ENCODE measurements at regions not wholly inside any gene's neighbourhood (a gene's known extent, or its start where the extent isn't known, plus 50 kb on each side); places are given as distances from the start of the nearest gene placed in this dataset.

- DNase-seq (ENCODE audit: low spot score) (no peak), ATAC-seq (ENCODE audit: low FRiP score) (no peak)
- TF ChIP-seq CTCF (IDR thresholded peaks at IDR 0.05) = no peak
These were observed 72.7 kb upstream of the LCLAT1 start for GRCh38 chr2:30374380-30374779.

GRCh38 chr2:30375915-30376314 is 71.1 kb upstream of the LCLAT1 start:
- no peak for ATAC-seq (ENCODE audit: low FRiP score)
- DNase-seq (ENCODE audit: low spot score) = no peak
- TF ChIP-seq CTCF (IDR thresholded peaks at IDR 0.05) = no peak

- no peak for TF ChIP-seq CTCF (IDR thresholded peaks at IDR 0.05)
- DNase-seq (ENCODE audit: low spot score) (no peak), ATAC-seq (ENCODE audit: low FRiP score) (no peak)
These were observed 67.6 kb upstream of the LCLAT1 start for GRCh38 chr2:30379481-30379880.

- no peak for TF ChIP-seq CTCF (IDR thresholded peaks at IDR 0.05)
- DNase-seq (ENCODE audit: low spot score) = no peak
- ATAC-seq (ENCODE audit: low FRiP score) = no peak
These were observed 66.2 kb upstream of the LCLAT1 start for GRCh38 chr2:30380824-30381223.

- ATAC-seq (ENCODE audit: low FRiP score) (no peak), DNase-seq (ENCODE audit: low spot score) (no peak)
- TF ChIP-seq CTCF (IDR thresholded peaks at IDR 0.05) = no peak
These were observed 64.8 kb upstream of the LCLAT1 start for GRCh38 chr2:30382162-30382783.

GRCh38 chr2:30382995-30383394 is 64.1 kb upstream of the LCLAT1 start:
- TF ChIP-seq CTCF (IDR thresholded peaks at IDR 0.05) = no peak
- DNase-seq (ENCODE audit: low spot score) = no peak
- no peak for ATAC-seq (ENCODE audit: low FRiP score)

GRCh38 chr2:30385327-30385726 is 61.7 kb upstream of the LCLAT1 start:
- no peak for TF ChIP-seq CTCF (IDR thresholded peaks at IDR 0.05)
- DNase-seq (ENCODE audit: low spot score) (no peak), ATAC-seq (ENCODE audit: low FRiP score) (no peak)
